Stimulated activated CD4-positive, alpha-beta T cell treated with anti-CD3 and anti-CD28 coated beads, Interleukin-2, amount 100 ng/mL, for 24 hours (primary cell): ENCODE measurements at regions not wholly inside any gene's neighbourhood (a gene's known extent, or its start where the extent isn't known, plus 50 kb on each side); places are given as distances from the start of the nearest gene placed in this dataset.

Experiments used
- DNase-seq, 2 donors: peaks; one replicate each; pipeline ENCODE4 v3.0.0-alpha.2; 2020

DNA sequence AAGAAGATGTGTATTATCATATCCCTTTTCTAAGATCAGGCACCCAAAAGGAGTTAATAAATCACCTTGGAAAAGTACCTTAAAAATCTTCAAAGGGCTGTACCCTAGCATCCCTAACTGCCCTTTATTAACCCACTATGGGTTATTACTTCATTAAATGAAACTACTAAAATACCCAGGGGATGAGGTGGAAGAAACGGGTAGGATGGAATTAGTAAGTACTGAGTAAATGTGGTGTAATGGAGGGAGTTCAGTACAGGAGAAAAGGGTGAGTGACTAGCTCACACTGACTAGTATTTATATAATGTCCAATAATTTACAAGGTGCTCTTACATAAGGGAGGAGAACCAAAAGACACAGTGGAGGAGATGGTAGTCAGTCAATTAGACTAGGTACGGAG is 51.0 kb upstream of the RASGEF1B start:
- DNase-seq: no peak

DNA sequence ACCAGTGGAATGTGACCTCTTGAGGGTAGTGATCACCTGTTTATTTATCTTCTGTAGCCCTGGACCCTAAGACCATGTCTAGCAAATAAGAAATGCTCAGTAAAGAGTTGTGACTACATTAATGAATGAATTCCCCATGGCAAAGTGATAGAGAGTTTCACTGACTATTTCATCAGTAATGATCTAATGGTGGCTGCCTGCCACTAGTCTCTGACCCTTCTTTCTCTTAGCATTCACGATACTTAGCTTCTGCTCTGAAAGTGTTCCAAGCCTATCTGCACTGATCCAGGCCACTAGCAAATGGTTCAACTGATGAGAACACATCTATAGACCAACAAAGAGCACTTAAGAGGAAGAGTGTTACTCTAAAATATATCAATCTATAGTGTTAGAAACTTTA is 50.0 kb upstream of the RASGEF1B start:
- DNase-seq: no peak
